ENCODE measurements at regions not wholly inside any gene's neighbourhood (a gene's known extent, or its start where the extent isn't known, plus 50 kb on each side); places are given as distances from the start of the nearest gene placed in this dataset.

- POLR2A ChIA-PET (ENCODE audit: partially characterized antibody) = no interaction called here
- H3K18ac ChIP-seq (ENCODE audit: extremely low read depth, low read length) = no peak overlapping the region
- no peaks in the 10 kb centered on the region for H3K79me1 ChIP-seq (ENCODE audit: low read depth, low read length)
- no peak overlapping the region for H4K91ac ChIP-seq (replicated peaks; ENCODE audit: insufficient read length, low read length)
- H2BK12ac ChIP-seq (ENCODE audit: low read depth, low read length) = no peak overlapping the region
- H3K9ac ChIP-seq (replicated peaks in 1 of 4; ENCODE audit: extremely low read depth in 1 of 4, low read depth in 3 of 4, low read length in 3 of 4) = no peak overlapping the region
- no peak overlapping the region for H2BK20ac ChIP-seq (ENCODE audit: low read length)
- no peaks in the 10 kb centered on the region for H3K79me2 ChIP-seq (ENCODE audit: control insufficient read depth in 1 of 2, insufficient read depth in 2 of 2, low read length in 2 of 2)
- H3K23me2 ChIP-seq (ENCODE audit: low read depth, low read length) = no peaks in the 10 kb centered on the region
- 94% methylated on average over 10 of the region's 12 CpGs; no CpG with 5 or more reads in 1 of the 2 experiments for WGBS, 2 experiments (ENCODE audit: extremely low coverage in 1 of 2, insufficient coverage in 1 of 2, insufficient read length in 1 of 2, insufficient replicate concordance in 2 of 2, low coverage in 1 of 2, low lambda C conversion rate in 2 of 2, missing lambda C conversion rate in 1 of 2)
- no peak overlapping the region for H3K27ac ChIP-seq (ENCODE audit: low read depth, low read length)
- no peak overlapping the region for H3K23ac ChIP-seq (ENCODE audit: insufficient read length)
- FAIRE-seq (no peak), DNase-seq (ENCODE audit: low read depth in 1 of 2, low spot score in 2 of 2) (no peak)
- no peak overlapping the region for H2AK5ac ChIP-seq (ENCODE audit: low read depth, low read length)
- H3K9me3 ChIP-seq (ENCODE audit: insufficient read depth in 2 of 2, low read depth in 1 of 2, low read length in 1 of 2) = peaks cover 0 to 6% of the 10 kb centered on the region in 2 experiments; a peak in 1 of 4 replicates
- H3K4me3 ChIP-seq (ENCODE audit: extremely low read depth in 1 of 4, insufficient read depth in 2 of 4, low read depth in 3 of 4, low read length in 4 of 4) = no peak overlapping the region
- H4K20me1 ChIP-seq (replicated peaks in 1 of 2; ENCODE audit: control insufficient read depth in 1 of 2, insufficient read depth in 2 of 2, low read length in 2 of 2) = no peaks in the 10 kb centered on the region
- CTCF ChIA-PET (ENCODE audit: partially characterized antibody) = no interaction called here
- H3K14ac ChIP-seq (ENCODE audit: insufficient read length) = no peak overlapping the region
- H2BK5ac ChIP-seq (ENCODE audit: low read depth, low read length) = no peak overlapping the region
- H3K56ac ChIP-seq (replicated peaks; ENCODE audit: insufficient read length, low read depth, low read length) = no peak overlapping the region
- H3K36me3 ChIP-seq (ENCODE audit: control insufficient read depth in 2 of 4, insufficient read depth in 4 of 4, low read length in 3 of 4) = no peaks in the 10 kb centered on the region
- TF ChIP-seq RAD21 (IDR thresholded peaks at IDR 0.05 in 1 of 2, conservative IDR thresholded peaks at IDR 0.05 in 1 of 2; ENCODE audit: low read depth in 2 of 2, low read length in 2 of 2) (no peak), FOSL1 (IDR thresholded peaks at IDR 0.05; ENCODE audit: insufficient read depth, low read depth, low read length) (no peak), SRF (IDR thresholded peaks at IDR 0.05; ENCODE audit: low read depth, low read length) (no peak), HDAC6 (IDR thresholded peaks at IDR 0.05; ENCODE audit: low read depth, low read length) (no peak), GABPA (IDR thresholded peaks at IDR 0.05; ENCODE audit: borderline replicate concordance, insufficient read depth, low read length) (no peak), ATF2 (IDR thresholded peaks at IDR 0.05; ENCODE audit: low read length) (no peak), EGR1 (IDR thresholded peaks at IDR 0.05; ENCODE audit: borderline replicate concordance, low read depth, low read length) (no peak), RFX5 (IDR thresholded peaks at IDR 0.05; ENCODE audit: borderline replicate concordance, low read depth, low read length) (no peak)
- no peak overlapping the region for H3K4me2 ChIP-seq (ENCODE audit: insufficient read depth in 1 of 2, low read depth in 2 of 2, low read length in 2 of 2)
- H2BK15ac ChIP-seq (ENCODE audit: low read length) = no peak overlapping the region
- H4K8ac ChIP-seq (ENCODE audit: extremely low read depth, insufficient read depth, low read length) = no peak overlapping the region
- no peak overlapping the region for H3K4ac ChIP-seq (replicated peaks; ENCODE audit: insufficient read length, low read depth, low read length)
- H3K27me3 ChIP-seq (replicated peaks in 1 of 4; ENCODE audit: control insufficient read depth in 3 of 4, extremely low read depth in 1 of 4, insufficient read depth in 3 of 4, low read length in 3 of 4) = no peaks in the 10 kb centered on the region
- no peak overlapping the region for H4K5ac ChIP-seq (ENCODE audit: insufficient read length, low read depth, low read length)
- H3K4me1 ChIP-seq (replicated peaks in 1 of 4; ENCODE audit: control insufficient read depth in 3 of 4, insufficient read depth in 4 of 4, low read length in 3 of 4) = peaks cover 0 to 3% (median 0%) of the 10 kb centered on the region in 4 experiments; a peak in 3 of 7 replicates
- no peak overlapping the region for H2AFZ ChIP-seq (ENCODE audit: low read length)
- no peak overlapping the region for H2BK120ac ChIP-seq (replicated peaks; ENCODE audit: low read depth, low read length)
Measured at GRCh38 chr5:2865856-2866255, 114.4 kb upstream of the IRX2 start.
